ENCODE measurements at regions not wholly inside any gene's neighbourhood (a gene's known extent, or its start where the extent isn't known, plus 50 kb on each side); places are given as distances from the start of the nearest gene placed in this dataset.

- H3K79me2 ChIP-seq (ENCODE audit: low read depth): no peaks in the 10 kb centered on the region
- H3K4me2 ChIP-seq: no peak overlapping the region
- Mint-ChIP-seq H3K27ac (no peak overlapping the region), H3K27me3 (ENCODE audit: insufficient read depth, low read depth) (peaks cover 18% of the 10 kb centered on the region), H3K36me3 (peaks cover 2% of the 10 kb centered on the region), H3K4me3 (no peak overlapping the region), H3K4me1 (no peaks in the 10 kb centered on the region), H3K9me3 (peaks cover 34% of the 10 kb centered on the region)
- TF ChIP-seq EZH2 (IDR thresholded peaks at IDR 0.05): no peak
- no peak for TF ChIP-seq CTCF (IDR thresholded peaks at IDR 0.05)
- no peak for TF ChIP-seq EZH2phosphoT487 (IDR thresholded peaks at IDR 0.05)
- no peak overlapping the region for H3K4me3 ChIP-seq
- H3K4me1 ChIP-seq: no peaks in the 10 kb centered on the region
- H3K36me3 ChIP-seq: no peaks in the 10 kb centered on the region
- H3K9me3 ChIP-seq (ENCODE audit: low read depth): no peaks in the 10 kb centered on the region
- H3K27ac ChIP-seq: no peak overlapping the region
- no peak overlapping the region for H2AFZ ChIP-seq (replicated peaks)
- no peak overlapping the region for H3K9ac ChIP-seq
- H3F3A ChIP-seq (ENCODE audit: low read depth): no peaks in the 10 kb centered on the region
- H4K20me1 ChIP-seq (ENCODE audit: low read depth): no peaks in the 10 kb centered on the region
- no peak for DNase-seq (ENCODE audit: low spot score)
- H3K27me3 ChIP-seq: no peaks in the 10 kb centered on the region
Measured at GRCh38 chrX:1748408-1748807, 133.5 kb downstream of the ASMT start.

GRCh38 chrX:1749499-1749898 lies 134.6 kb downstream of the ASMT start:
- DNase-seq (ENCODE audit: low spot score): no peak
- H3K27me3 ChIP-seq: no peaks in the 10 kb centered on the region
- H3K4me1 Mint-ChIP-seq: no peaks in the 10 kb centered on the region

GRCh38 chrX:1750267-1750666 lies 135.4 kb downstream of the ASMT start:
- no peak overlapping the region for H3K4me2 ChIP-seq
- H3K27ac ChIP-seq: no peak overlapping the region
- TF ChIP-seq EZH2 (IDR thresholded peaks at IDR 0.05): no peak
- no peak for TF ChIP-seq EZH2phosphoT487 (IDR thresholded peaks at IDR 0.05)
- no peak for TF ChIP-seq CTCF (IDR thresholded peaks at IDR 0.05)
- H3K9me3 ChIP-seq (ENCODE audit: low read depth): no peaks in the 10 kb centered on the region
- no peak overlapping the region for H3K27ac Mint-ChIP-seq
- H3F3A ChIP-seq (ENCODE audit: low read depth): no peaks in the 10 kb centered on the region
- peaks cover 21% of the 10 kb centered on the region for H3K9me3 Mint-ChIP-seq
- no peaks in the 10 kb centered on the region for H4K20me1 ChIP-seq (ENCODE audit: low read depth)
- H3K36me3 ChIP-seq: no peaks in the 10 kb centered on the region
- H2AFZ ChIP-seq (replicated peaks): no peak overlapping the region
- peaks cover 18% of the 10 kb centered on the region for H3K27me3 Mint-ChIP-seq (ENCODE audit: insufficient read depth, low read depth)
- DNase-seq (ENCODE audit: low spot score): no peak
- no peaks in the 10 kb centered on the region for H3K27me3 ChIP-seq
- no peak overlapping the region for H3K4me3 Mint-ChIP-seq
- H3K79me2 ChIP-seq (ENCODE audit: low read depth): no peaks in the 10 kb centered on the region
- no peaks in the 10 kb centered on the region for H3K36me3 Mint-ChIP-seq
- no peaks in the 10 kb centered on the region for H3K4me1 ChIP-seq
- no peak overlapping the region for H3K9ac ChIP-seq
- no peaks in the 10 kb centered on the region for H3K4me1 Mint-ChIP-seq
- H3K4me3 ChIP-seq: no peak overlapping the region

More at GRCh38 chrX:1749499-1749898, 134.6 kb downstream of the ASMT start:
- no peaks in the 10 kb centered on the region for H3K4me1 ChIP-seq
- Mint-ChIP-seq H3K27ac (peak overlapping the region; percentile 33), H3K36me3 (no peaks in the 10 kb centered on the region), H3K27me3 (ENCODE audit: insufficient read depth, low read depth) (peaks cover 18% of the 10 kb centered on the region), H3K4me3 (no peak overlapping the region), H3K9me3 (peaks cover 27% of the 10 kb centered on the region)
- TF ChIP-seq EZH2 (IDR thresholded peaks at IDR 0.05) (no peak), EZH2phosphoT487 (IDR thresholded peaks at IDR 0.05) (no peak), CTCF (IDR thresholded peaks at IDR 0.05) (no peak)
- H4K20me1 ChIP-seq (ENCODE audit: low read depth): no peaks in the 10 kb centered on the region
- H3K4me3 ChIP-seq: no peak overlapping the region
- no peaks in the 10 kb centered on the region for H3K79me2 ChIP-seq (ENCODE audit: low read depth)
- no peak overlapping the region for H2AFZ ChIP-seq (replicated peaks)
- no peak overlapping the region for H3K27ac ChIP-seq
- H3K9ac ChIP-seq: no peak overlapping the region
- H3K4me2 ChIP-seq: no peak overlapping the region
- H3K9me3 ChIP-seq (ENCODE audit: low read depth): no peaks in the 10 kb centered on the region
- no peaks in the 10 kb centered on the region for H3K36me3 ChIP-seq
- H3F3A ChIP-seq (ENCODE audit: low read depth): no peaks in the 10 kb centered on the region

All from neural progenitor cell (in vitro differentiated cells).